Endothelial cell of umbilical vein (primary cell): ENCODE measurements at regions not wholly inside any gene's neighbourhood (a gene's known extent, or its start where the extent isn't known, plus 50 kb on each side); places are given as distances from the start of the nearest gene placed in this dataset.

Experiments used
- EZH2 ChIP-seq: IDR thresholded peaks from 2 replicates; pipeline ENCODE4 v1.6.1; 2012; ENCODE audit warnings: borderline replicate concordance, low read depth, mild to moderate bottlenecking, moderate library complexity, low read length, inconsistent platforms; ENCODE audit not compliant: severe bottlenecking
- GATA2 ChIP-seq: IDR thresholded peaks from 2 replicates; pipeline ENCODE4 v1.7.0; 2011; ENCODE audit warnings: low read depth, mild to moderate bottlenecking, moderate library complexity, mixed read lengths, low read length; ENCODE audit not compliant: insufficient read length, insufficient read depth
- JUN ChIP-seq: IDR thresholded peaks from 2 replicates; pipeline ENCODE4 v1.6.1; 2011; ENCODE audit warnings: borderline replicate concordance, low read depth; ENCODE audit not compliant: insufficient read length, insufficient read depth
- POLR2A ChIP-seq: IDR thresholded peaks from 2 replicates; pipeline ENCODE4 v1.6.1; 2012; ENCODE audit warnings: low read depth, mild to moderate bottlenecking, control low read depth, low read length
- TF ChIP-seq, protein P1 (sequence below), 2 donors: IDR thresholded peaks; 1 replicate in 1 of 2; 2 replicates in 1 of 2; pipeline ENCODE4 v1.5.1; 2011; ENCODE audit warnings: low read length in 2 of 2, mild to moderate bottlenecking in 2 of 2, moderate library complexity in 2 of 2, control low read depth in 1 of 2, inconsistent platforms in 1 of 2, low read depth in 1 of 2; ENCODE audit not compliant: insufficient read depth in 1 of 2; ENCODE audit errors: extremely low read depth in 1 of 2

DNA sequence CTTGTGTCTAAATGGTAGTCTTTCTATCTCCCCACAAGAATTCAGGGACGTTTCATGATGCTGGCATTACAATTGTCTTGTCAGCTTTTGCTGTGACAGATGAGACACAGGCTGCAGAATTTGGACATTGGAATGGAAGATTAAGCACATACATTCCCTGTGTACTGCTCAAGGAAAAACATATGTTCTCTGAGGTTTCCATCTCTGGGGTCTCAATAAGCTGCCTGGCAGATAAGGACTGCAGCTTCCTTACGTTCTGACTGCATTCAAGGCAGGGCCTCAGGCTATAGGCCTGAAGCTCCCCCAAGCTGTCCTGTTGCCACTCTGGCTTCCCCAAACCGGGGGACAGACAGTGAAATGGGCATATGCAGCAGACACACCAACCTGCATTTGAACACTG is 91.3 kb upstream of the KL start:
- TF ChIP-seq, protein P1, sequence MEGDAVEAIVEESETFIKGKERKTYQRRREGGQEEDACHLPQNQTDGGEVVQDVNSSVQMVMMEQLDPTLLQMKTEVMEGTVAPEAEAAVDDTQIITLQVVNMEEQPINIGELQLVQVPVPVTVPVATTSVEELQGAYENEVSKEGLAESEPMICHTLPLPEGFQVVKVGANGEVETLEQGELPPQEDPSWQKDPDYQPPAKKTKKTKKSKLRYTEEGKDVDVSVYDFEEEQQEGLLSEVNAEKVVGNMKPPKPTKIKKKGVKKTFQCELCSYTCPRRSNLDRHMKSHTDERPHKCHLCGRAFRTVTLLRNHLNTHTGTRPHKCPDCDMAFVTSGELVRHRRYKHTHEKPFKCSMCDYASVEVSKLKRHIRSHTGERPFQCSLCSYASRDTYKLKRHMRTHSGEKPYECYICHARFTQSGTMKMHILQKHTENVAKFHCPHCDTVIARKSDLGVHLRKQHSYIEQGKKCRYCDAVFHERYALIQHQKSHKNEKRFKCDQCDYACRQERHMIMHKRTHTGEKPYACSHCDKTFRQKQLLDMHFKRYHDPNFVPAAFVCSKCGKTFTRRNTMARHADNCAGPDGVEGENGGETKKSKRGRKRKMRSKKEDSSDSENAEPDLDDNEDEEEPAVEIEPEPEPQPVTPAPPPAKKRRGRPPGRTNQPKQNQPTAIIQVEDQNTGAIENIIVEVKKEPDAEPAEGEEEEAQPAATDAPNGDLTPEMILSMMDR (IDR thresholded peaks at IDR 0.05; ENCODE audit: extremely low read depth in 1 of 2, insufficient read depth in 1 of 2, low read depth in 1 of 2, low read length in 2 of 2) = no peak
- TF ChIP-seq JUN (no peak), POLR2A (no peak), EZH2 (no peak), GATA2 (no peak)
